Esophagus squamous epithelium (tissue), 4 donors: ENCODE measurements at regions not wholly inside any gene's neighbourhood (a gene's known extent, or its start where the extent isn't known, plus 50 kb on each side); places are given as distances from the start of the nearest gene placed in this dataset.

Experiments used
- POLR2A ChIP-seq, 4 donors: fragments of 450-650 bp; IDR thresholded peaks; one replicate each; pipeline ENCODE4 v1.6.1; 2017; ENCODE audit warnings: antibody characterized with exemption in 4 of 4, mild to moderate bottlenecking in 4 of 4, moderate library complexity in 3 of 4
- TF ChIP-seq, protein P1 (sequence below), 6 experiments: fragments of 450-650 bp in 4 of 6; fragments of 200-600 bp in 2 of 6; sonication (generic) in 2 of 6; IDR thresholded peaks; one replicate each; pipeline ENCODE4 v1.5.1; 2016 to 2019; ENCODE audit warnings: antibody characterized with exemption in 6 of 6, mild to moderate bottlenecking in 4 of 6, moderate library complexity in 4 of 6

DNA sequence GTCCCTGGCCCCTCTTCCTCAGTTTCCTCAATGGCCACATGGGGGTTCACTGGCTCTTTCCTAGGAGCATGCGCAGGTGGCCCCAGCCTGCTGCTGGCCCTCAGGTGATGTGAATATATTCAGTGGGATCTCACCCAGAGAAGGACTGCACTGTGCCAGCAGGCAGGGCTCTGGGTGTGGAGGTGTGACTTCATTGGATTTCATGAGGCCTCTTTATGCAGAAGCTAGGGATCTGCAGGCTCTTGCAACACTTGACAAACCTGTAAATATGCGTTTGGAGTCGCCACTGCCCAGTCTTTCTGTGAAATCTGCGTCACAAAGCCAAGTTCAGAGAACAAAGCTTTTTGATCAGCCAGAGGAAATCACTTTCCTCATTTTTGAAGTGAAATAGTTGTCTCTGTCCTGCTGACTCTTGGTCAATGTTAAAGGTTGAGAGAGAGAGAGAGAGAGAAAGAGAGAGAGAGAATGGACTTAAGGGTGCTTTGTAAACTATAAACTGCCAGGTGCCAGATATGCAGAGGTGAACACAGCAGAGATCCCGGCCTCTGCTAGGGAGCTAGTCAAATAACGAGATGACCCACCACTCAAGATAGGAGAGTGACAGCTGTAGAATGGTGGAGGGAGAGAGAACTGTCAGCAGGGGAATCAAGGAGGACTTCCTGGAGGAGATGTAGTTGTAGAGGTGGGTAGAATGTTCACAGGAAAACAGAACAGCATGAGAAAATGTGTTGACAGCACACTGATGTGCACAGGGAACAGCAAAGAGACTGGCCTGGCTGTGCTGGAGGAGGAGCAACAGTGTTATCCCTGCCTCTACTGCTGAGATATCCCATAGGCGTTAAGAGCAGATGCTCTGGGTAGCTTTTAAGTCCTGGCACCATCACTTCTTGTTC is 167.0 kb upstream of the ZNF618 start:
- TF ChIP-seq, protein P1, sequence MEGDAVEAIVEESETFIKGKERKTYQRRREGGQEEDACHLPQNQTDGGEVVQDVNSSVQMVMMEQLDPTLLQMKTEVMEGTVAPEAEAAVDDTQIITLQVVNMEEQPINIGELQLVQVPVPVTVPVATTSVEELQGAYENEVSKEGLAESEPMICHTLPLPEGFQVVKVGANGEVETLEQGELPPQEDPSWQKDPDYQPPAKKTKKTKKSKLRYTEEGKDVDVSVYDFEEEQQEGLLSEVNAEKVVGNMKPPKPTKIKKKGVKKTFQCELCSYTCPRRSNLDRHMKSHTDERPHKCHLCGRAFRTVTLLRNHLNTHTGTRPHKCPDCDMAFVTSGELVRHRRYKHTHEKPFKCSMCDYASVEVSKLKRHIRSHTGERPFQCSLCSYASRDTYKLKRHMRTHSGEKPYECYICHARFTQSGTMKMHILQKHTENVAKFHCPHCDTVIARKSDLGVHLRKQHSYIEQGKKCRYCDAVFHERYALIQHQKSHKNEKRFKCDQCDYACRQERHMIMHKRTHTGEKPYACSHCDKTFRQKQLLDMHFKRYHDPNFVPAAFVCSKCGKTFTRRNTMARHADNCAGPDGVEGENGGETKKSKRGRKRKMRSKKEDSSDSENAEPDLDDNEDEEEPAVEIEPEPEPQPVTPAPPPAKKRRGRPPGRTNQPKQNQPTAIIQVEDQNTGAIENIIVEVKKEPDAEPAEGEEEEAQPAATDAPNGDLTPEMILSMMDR (IDR thresholded peaks at IDR 0.05), result no peak
- no peak for TF ChIP-seq POLR2A (IDR thresholded peaks at IDR 0.05)
